ENCODE measurements at regions not wholly inside any gene's neighbourhood (a gene's known extent, or its start where the extent isn't known, plus 50 kb on each side); places are given as distances from the start of the nearest gene placed in this dataset.

GRCh38 chr13:105389373-105389772, 1146.1 kb downstream of the EFNB2 start:
- Histone ChIP-seq H3K27me3 (no peaks in the 10 kb centered on the region), H3K9me3 (replicated peaks in 1 of 3) (no peaks in the 10 kb centered on the region), H3K4me3 (no peak overlapping the region), H3K36me3 (replicated peaks in 1 of 2) (no peaks in the 10 kb centered on the region), H3K27ac (no peak overlapping the region), H3K4me1 (replicated peaks in 1 of 2) (no peaks in the 10 kb centered on the region)
- no peak for TF ChIP-seq POLR2A (IDR thresholded peaks at IDR 0.05)
- TF ChIP-seq, protein P1, sequence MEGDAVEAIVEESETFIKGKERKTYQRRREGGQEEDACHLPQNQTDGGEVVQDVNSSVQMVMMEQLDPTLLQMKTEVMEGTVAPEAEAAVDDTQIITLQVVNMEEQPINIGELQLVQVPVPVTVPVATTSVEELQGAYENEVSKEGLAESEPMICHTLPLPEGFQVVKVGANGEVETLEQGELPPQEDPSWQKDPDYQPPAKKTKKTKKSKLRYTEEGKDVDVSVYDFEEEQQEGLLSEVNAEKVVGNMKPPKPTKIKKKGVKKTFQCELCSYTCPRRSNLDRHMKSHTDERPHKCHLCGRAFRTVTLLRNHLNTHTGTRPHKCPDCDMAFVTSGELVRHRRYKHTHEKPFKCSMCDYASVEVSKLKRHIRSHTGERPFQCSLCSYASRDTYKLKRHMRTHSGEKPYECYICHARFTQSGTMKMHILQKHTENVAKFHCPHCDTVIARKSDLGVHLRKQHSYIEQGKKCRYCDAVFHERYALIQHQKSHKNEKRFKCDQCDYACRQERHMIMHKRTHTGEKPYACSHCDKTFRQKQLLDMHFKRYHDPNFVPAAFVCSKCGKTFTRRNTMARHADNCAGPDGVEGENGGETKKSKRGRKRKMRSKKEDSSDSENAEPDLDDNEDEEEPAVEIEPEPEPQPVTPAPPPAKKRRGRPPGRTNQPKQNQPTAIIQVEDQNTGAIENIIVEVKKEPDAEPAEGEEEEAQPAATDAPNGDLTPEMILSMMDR (IDR thresholded peaks at IDR 0.05) = no peak
- 74 to 80% (median 76%) methylated on average over 2 of the region's 2 CpGs for WGBS, 4 donors
- intact Hi-C loops (cut with DNase I) = no loop called here
- no peak for DNase-seq

- 91 to 93% (median 92%) methylated on average over 7 of the region's 7 CpGs for WGBS, 4 donors
These were observed 1158.0 kb downstream of the EFNB2 start for GRCh38 chr13:105377452-105377851.

GRCh38 chr13:105370011-105370650, 1165.3 kb downstream of the EFNB2 start:
- peaks cover 0 to 5% (median 0%) of the 10 kb centered on the region in 3 donors for H3K9me3 ChIP-seq (replicated peaks in 1 of 3)
- WGBS, 4 donors = 54 to 66% (median 64%) methylated on average over 2 of the region's 2 CpGs
- no peaks in the 10 kb centered on the region for H3K4me1 ChIP-seq (replicated peaks in 1 of 2)
- no peak overlapping the region for H3K4me3 ChIP-seq
- H3K27me3 ChIP-seq = no peaks in the 10 kb centered on the region
- H3K36me3 ChIP-seq (replicated peaks in 1 of 2) = no peaks in the 10 kb centered on the region
- H3K27ac ChIP-seq = no peak overlapping the region
- TF ChIP-seq POLR2A (IDR thresholded peaks at IDR 0.05) = no peak
- TF ChIP-seq, protein P1 (IDR thresholded peaks at IDR 0.05) = no peak
- intact Hi-C loops (cut with DNase I) = no loop called here
- DNase-seq = no peak

More at GRCh38 chr13:105377452-105377851, 1158.0 kb downstream of the EFNB2 start:
- no peak overlapping the region for H3K27ac ChIP-seq
- DNase-seq = no peak
- H3K4me1 ChIP-seq (replicated peaks in 1 of 2) = no peaks in the 10 kb centered on the region
- H3K9me3 ChIP-seq (replicated peaks in 1 of 3) = no peaks in the 10 kb centered on the region
- no peaks in the 10 kb centered on the region for H3K36me3 ChIP-seq (replicated peaks in 1 of 2)
- intact Hi-C loops (cut with DNase I) = no loop called here
- TF ChIP-seq, protein P1 (IDR thresholded peaks at IDR 0.05) = no peak
- TF ChIP-seq POLR2A (IDR thresholded peaks at IDR 0.05) = no peak
- H3K27me3 ChIP-seq = no peaks in the 10 kb centered on the region
- H3K4me3 ChIP-seq = no peak overlapping the region

GRCh38 chr13:105368781-105369180, 1166.7 kb downstream of the EFNB2 start:
- intact Hi-C loops (cut with DNase I) = no loop called here
- WGBS, 4 donors = 76 to 87% (median 85%) methylated on average over 4 of the region's 4 CpGs
- Histone ChIP-seq H3K9me3 (replicated peaks in 1 of 3) (peaks cover 0 to 5% (median 0%) of the 10 kb centered on the region in 3 donors), H3K4me3 (no peak overlapping the region), H3K27ac (no peak overlapping the region), H3K36me3 (replicated peaks in 1 of 2) (no peaks in the 10 kb centered on the region), H3K27me3 (no peaks in the 10 kb centered on the region), H3K4me1 (replicated peaks in 1 of 2) (no peaks in the 10 kb centered on the region)
- TF ChIP-seq POLR2A (IDR thresholded peaks at IDR 0.05) = no peak
- TF ChIP-seq, protein P1 (IDR thresholded peaks at IDR 0.05) = no peak
- DNase-seq = no peak
